ENCODE measurements at regions not wholly inside any gene's neighbourhood (a gene's known extent, or its start where the extent isn't known, plus 50 kb on each side); places are given as distances from the start of the nearest gene placed in this dataset.

- TF ChIP-seq EZH2 (IDR thresholded peaks at IDR 0.05) (no peak), EZH2phosphoT487 (IDR thresholded peaks at IDR 0.05) (no peak)
- TF ChIP-seq, protein P1, sequence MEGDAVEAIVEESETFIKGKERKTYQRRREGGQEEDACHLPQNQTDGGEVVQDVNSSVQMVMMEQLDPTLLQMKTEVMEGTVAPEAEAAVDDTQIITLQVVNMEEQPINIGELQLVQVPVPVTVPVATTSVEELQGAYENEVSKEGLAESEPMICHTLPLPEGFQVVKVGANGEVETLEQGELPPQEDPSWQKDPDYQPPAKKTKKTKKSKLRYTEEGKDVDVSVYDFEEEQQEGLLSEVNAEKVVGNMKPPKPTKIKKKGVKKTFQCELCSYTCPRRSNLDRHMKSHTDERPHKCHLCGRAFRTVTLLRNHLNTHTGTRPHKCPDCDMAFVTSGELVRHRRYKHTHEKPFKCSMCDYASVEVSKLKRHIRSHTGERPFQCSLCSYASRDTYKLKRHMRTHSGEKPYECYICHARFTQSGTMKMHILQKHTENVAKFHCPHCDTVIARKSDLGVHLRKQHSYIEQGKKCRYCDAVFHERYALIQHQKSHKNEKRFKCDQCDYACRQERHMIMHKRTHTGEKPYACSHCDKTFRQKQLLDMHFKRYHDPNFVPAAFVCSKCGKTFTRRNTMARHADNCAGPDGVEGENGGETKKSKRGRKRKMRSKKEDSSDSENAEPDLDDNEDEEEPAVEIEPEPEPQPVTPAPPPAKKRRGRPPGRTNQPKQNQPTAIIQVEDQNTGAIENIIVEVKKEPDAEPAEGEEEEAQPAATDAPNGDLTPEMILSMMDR (IDR thresholded peaks at IDR 0.05), result no peak
- H4K20me1 ChIP-seq (ENCODE audit: low read depth), result no peaks in the 10 kb centered on the region
- no peaks in the 10 kb centered on the region for H3K27me3 ChIP-seq
- no peak overlapping the region for H3K27ac Mint-ChIP-seq
- no peak overlapping the region for H3K9ac ChIP-seq
- no peaks in the 10 kb centered on the region for H3K9me3 ChIP-seq (ENCODE audit: low read depth)
- no peak overlapping the region for H3K4me3 ChIP-seq
- H3K79me2 ChIP-seq (ENCODE audit: low read depth), result no peaks in the 10 kb centered on the region
- H3K4me2 ChIP-seq, result no peak overlapping the region
- no peaks in the 10 kb centered on the region for H3F3A ChIP-seq (ENCODE audit: low read depth)
- H3K36me3 ChIP-seq, result no peaks in the 10 kb centered on the region
- no peak overlapping the region for H3K4me3 Mint-ChIP-seq
- H3K4me1 ChIP-seq, result no peaks in the 10 kb centered on the region
- no peaks in the 10 kb centered on the region for H3K9me3 Mint-ChIP-seq
- no peaks in the 10 kb centered on the region for H3K27me3 Mint-ChIP-seq (ENCODE audit: insufficient read depth, low read depth)
- H3K27ac ChIP-seq, result no peak overlapping the region
- no peak for DNase-seq (ENCODE audit: low spot score)
- no peak overlapping the region for H2AFZ ChIP-seq (replicated peaks)
- no peaks in the 10 kb centered on the region for H3K36me3 Mint-ChIP-seq
- H3K4me1 Mint-ChIP-seq, result peaks cover 8% of the 10 kb centered on the region
Measured at GRCh38 chr15:37576952-37577351, 357.5 kb upstream of the TMCO5A start.

- Histone ChIP-seq H3K4me1 (no peaks in the 10 kb centered on the region), H3F3A (ENCODE audit: low read depth) (no peaks in the 10 kb centered on the region), H3K4me3 (no peak overlapping the region), H3K27me3 (no peaks in the 10 kb centered on the region), H2AFZ (replicated peaks) (no peak overlapping the region), H3K9ac (no peak overlapping the region), H3K36me3 (no peaks in the 10 kb centered on the region), H4K20me1 (ENCODE audit: low read depth) (no peaks in the 10 kb centered on the region), H3K79me2 (ENCODE audit: low read depth) (no peaks in the 10 kb centered on the region), H3K9me3 (ENCODE audit: low read depth) (no peaks in the 10 kb centered on the region), H3K4me2 (no peak overlapping the region), H3K27ac (no peak overlapping the region)
- H3K27ac Mint-ChIP-seq, result no peak overlapping the region
- H3K4me3 Mint-ChIP-seq, result no peak overlapping the region
- H3K36me3 Mint-ChIP-seq, result no peaks in the 10 kb centered on the region
- DNase-seq (ENCODE audit: low spot score), result no peak
- no peaks in the 10 kb centered on the region for H3K27me3 Mint-ChIP-seq (ENCODE audit: insufficient read depth, low read depth)
- H3K9me3 Mint-ChIP-seq, result peaks cover 3% of the 10 kb centered on the region
- peaks cover 8% of the 10 kb centered on the region for H3K4me1 Mint-ChIP-seq
- TF ChIP-seq EZH2phosphoT487 (IDR thresholded peaks at IDR 0.05) (no peak), EZH2 (IDR thresholded peaks at IDR 0.05) (no peak)
- TF ChIP-seq, protein P1 (IDR thresholded peaks at IDR 0.05), result no peak
Measured at GRCh38 chr15:37581866-37582532, 352.4 kb upstream of the TMCO5A start.

- Histone ChIP-seq H3K79me2 (ENCODE audit: low read depth) (no peaks in the 10 kb centered on the region), H2AFZ (replicated peaks) (no peak overlapping the region), H3K4me1 (no peaks in the 10 kb centered on the region), H3K27me3 (no peaks in the 10 kb centered on the region), H3K27ac (no peak overlapping the region), H4K20me1 (ENCODE audit: low read depth) (no peaks in the 10 kb centered on the region), H3K9ac (no peak overlapping the region), H3F3A (ENCODE audit: low read depth) (no peaks in the 10 kb centered on the region), H3K36me3 (no peaks in the 10 kb centered on the region), H3K4me3 (no peak overlapping the region), H3K9me3 (ENCODE audit: low read depth) (no peaks in the 10 kb centered on the region), H3K4me2 (no peak overlapping the region)
- Mint-ChIP-seq H3K4me3 (no peak overlapping the region), H3K27me3 (ENCODE audit: insufficient read depth, low read depth) (no peaks in the 10 kb centered on the region), H3K36me3 (no peaks in the 10 kb centered on the region), H3K4me1 (peaks cover 8% of the 10 kb centered on the region), H3K9me3 (peaks cover 6% of the 10 kb centered on the region), H3K27ac (no peak overlapping the region)
- TF ChIP-seq EZH2 (IDR thresholded peaks at IDR 0.05) (no peak), EZH2phosphoT487 (IDR thresholded peaks at IDR 0.05) (no peak)
- TF ChIP-seq, protein P1 (IDR thresholded peaks at IDR 0.05), result no peak
- DNase-seq (ENCODE audit: low spot score), result no peak
Measured at GRCh38 chr15:37582852-37583251, 351.6 kb upstream of the TMCO5A start.

Data from neural progenitor cell (in vitro differentiated cells).